ENCODE measurements at regions not wholly inside any gene's neighbourhood (a gene's known extent, or its start where the extent isn't known, plus 50 kb on each side); places are given as distances from the start of the nearest gene placed in this dataset.

- Histone ChIP-seq H3K36me3 (ENCODE audit: control insufficient read depth, insufficient read depth, low read length) (no peaks in the 10 kb centered on the region), H3K4me3 (ENCODE audit: low read depth in 2 of 2, low read length in 2 of 2) (no peak overlapping the region), H3K27me3 (ENCODE audit: control insufficient read depth, insufficient read depth, low read length) (no peaks in the 10 kb centered on the region), H3K9me3 (ENCODE audit: control insufficient read depth, insufficient read depth, low read depth, low read length) (no peaks in the 10 kb centered on the region; the same call in 1 of the 2 replicates), H3K27ac (ENCODE audit: low read length) (peak overlapping the region; percentile 81), H3K4me1 (ENCODE audit: control insufficient read depth, insufficient read depth, low read length) (peaks cover 40% of the 10 kb centered on the region)
- in situ Hi-C loops (cut with HindIII; ENCODE audit: low pct_unique_long_range_greater_than_20kb, low sequenced_read_pairs) (no loop called here), intact Hi-C loops (cut with micrococcal nuclease; ENCODE audit: unreplicated experiment) (no loop called here)
- TF ChIP-seq TCF7L2 (IDR thresholded peaks at IDR 0.05; ENCODE audit: low read depth, low read length) (no peak), CTCF (IDR thresholded peaks at IDR 0.05) (no peak), POLR2AphosphoS5 (IDR thresholded peaks at IDR 0.05; ENCODE audit: low read depth, low read length) (no peak), SIN3A (IDR thresholded peaks at IDR 0.05; ENCODE audit: borderline replicate concordance, insufficient read depth, low read depth, low read length) (no peak)
- TF ChIP-seq, protein P1, sequence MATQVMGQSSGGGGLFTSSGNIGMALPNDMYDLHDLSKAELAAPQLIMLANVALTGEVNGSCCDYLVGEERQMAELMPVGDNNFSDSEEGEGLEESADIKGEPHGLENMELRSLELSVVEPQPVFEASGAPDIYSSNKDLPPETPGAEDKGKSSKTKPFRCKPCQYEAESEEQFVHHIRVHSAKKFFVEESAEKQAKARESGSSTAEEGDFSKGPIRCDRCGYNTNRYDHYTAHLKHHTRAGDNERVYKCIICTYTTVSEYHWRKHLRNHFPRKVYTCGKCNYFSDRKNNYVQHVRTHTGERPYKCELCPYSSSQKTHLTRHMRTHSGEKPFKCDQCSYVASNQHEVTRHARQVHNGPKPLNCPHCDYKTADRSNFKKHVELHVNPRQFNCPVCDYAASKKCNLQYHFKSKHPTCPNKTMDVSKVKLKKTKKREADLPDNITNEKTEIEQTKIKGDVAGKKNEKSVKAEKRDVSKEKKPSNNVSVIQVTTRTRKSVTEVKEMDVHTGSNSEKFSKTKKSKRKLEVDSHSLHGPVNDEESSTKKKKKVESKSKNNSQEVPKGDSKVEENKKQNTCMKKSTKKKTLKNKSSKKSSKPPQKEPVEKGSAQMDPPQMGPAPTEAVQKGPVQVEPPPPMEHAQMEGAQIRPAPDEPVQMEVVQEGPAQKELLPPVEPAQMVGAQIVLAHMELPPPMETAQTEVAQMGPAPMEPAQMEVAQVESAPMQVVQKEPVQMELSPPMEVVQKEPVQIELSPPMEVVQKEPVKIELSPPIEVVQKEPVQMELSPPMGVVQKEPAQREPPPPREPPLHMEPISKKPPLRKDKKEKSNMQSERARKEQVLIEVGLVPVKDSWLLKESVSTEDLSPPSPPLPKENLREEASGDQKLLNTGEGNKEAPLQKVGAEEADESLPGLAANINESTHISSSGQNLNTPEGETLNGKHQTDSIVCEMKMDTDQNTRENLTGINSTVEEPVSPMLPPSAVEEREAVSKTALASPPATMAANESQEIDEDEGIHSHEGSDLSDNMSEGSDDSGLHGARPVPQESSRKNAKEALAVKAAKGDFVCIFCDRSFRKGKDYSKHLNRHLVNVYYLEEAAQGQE (IDR thresholded peaks at IDR 0.05; ENCODE audit: insufficient read depth in 1 of 2, low read depth in 2 of 2, low read length in 1 of 2) = no peak
- DNase-seq (ENCODE audit: low read depth, low spot score) = no peak
- ChIA-PET POLR2A (no interaction called here), CTCF (no interaction called here)
- BruUV-seq (replicated peaks) = no TSS peak
- no peak for ATAC-seq
Measured at GRCh38 chr1:58887059-58887458, 103.2 kb upstream of the JUN start.

- no peak for ATAC-seq
- DNase-seq (ENCODE audit: low read depth, low spot score) = no peak
- Histone ChIP-seq H3K9me3 (ENCODE audit: control insufficient read depth, insufficient read depth, low read depth, low read length) (no peaks in the 10 kb centered on the region; the same call in 1 of the 2 replicates), H3K36me3 (ENCODE audit: control insufficient read depth, insufficient read depth, low read length) (no peaks in the 10 kb centered on the region), H3K27ac (ENCODE audit: low read length) (peak overlapping the region; percentile 72; the same call in 1 of the 2 replicates), H3K4me1 (ENCODE audit: control insufficient read depth, insufficient read depth, low read length) (peaks cover 28% of the 10 kb centered on the region), H3K27me3 (ENCODE audit: control insufficient read depth, insufficient read depth, low read length) (no peaks in the 10 kb centered on the region), H3K4me3 (ENCODE audit: low read depth in 2 of 2, low read length in 2 of 2) (no peak overlapping the region)
- BruUV-seq (replicated peaks) = no TSS peak
- in situ Hi-C loops (cut with HindIII; ENCODE audit: low pct_unique_long_range_greater_than_20kb, low sequenced_read_pairs) = no loop called here
- ChIA-PET CTCF (no interaction called here), POLR2A (no interaction called here)
- intact Hi-C loops (cut with micrococcal nuclease; ENCODE audit: unreplicated experiment) = no loop called here
- TF ChIP-seq CTCF (IDR thresholded peaks at IDR 0.05) (no peak), SIN3A (IDR thresholded peaks at IDR 0.05; ENCODE audit: borderline replicate concordance, insufficient read depth, low read depth, low read length) (no peak), TCF7L2 (IDR thresholded peaks at IDR 0.05; ENCODE audit: low read depth, low read length) (no peak), POLR2AphosphoS5 (IDR thresholded peaks at IDR 0.05; ENCODE audit: low read depth, low read length) (no peak)
- TF ChIP-seq, protein P1 (IDR thresholded peaks at IDR 0.05; ENCODE audit: insufficient read depth in 1 of 2, low read depth in 2 of 2, low read length in 1 of 2) = no peak
Measured at GRCh38 chr1:58888833-58889232, 105.0 kb upstream of the JUN start.
